PC-3 (cell line): ENCODE measurements at regions not wholly inside any gene's neighbourhood (a gene's known extent, or its start where the extent isn't known, plus 50 kb on each side); places are given as distances from the start of the nearest gene placed in this dataset.

Source experiments
- ATAC-seq: fragments of 200-7000 bp; cut with Tn5 transposase; 2 replicates; pipeline ENCODE4 v1.9.1; 2020; ENCODE audit warnings: mild to moderate bottlenecking, moderate library complexity
- BruUV-seq: library from RNA; stranded (reverse); fragments of 400-500 nt; replicated peaks from 2 replicates; lab custom pipeline; 2021; lab: Mats Ljungman, UMichigan
- CTCF ChIA-PET: fragments of 300-600 bp; sonication (Branson Sonifier 250); formaldehyde crosslinking; loops from one replicate; lab custom pipeline; 2022; ENCODE audit warnings: antibody characterized with exemption; lab: Charles Lee
- POLR2A ChIA-PET: fragments of 300-600 bp; sonication (Branson Sonifier 250); formaldehyde crosslinking; loops from one replicate; lab custom pipeline; 2022; ENCODE audit warnings: antibody characterized with exemption; ENCODE audit not compliant: unreplicated experiment; lab: Charles Lee
- DNase-seq: peaks from one replicate; pipeline ENCODE4 v3.0.0-alpha.2; 2015
- H2AFZ ChIP-seq: fragments of 300-600 bp; sonication (generic); 2 replicates; pipeline ENCODE4 v1.6.0; 2016; ENCODE audit warnings: antibody characterized with exemption, low read length
- H3F3A ChIP-seq: fragments of 300-600 bp; sonication (generic); one replicate; pipeline ENCODE4 v1.6.0; 2017; ENCODE audit warnings: antibody characterized with exemption, low read length, control low read depth, mild to moderate bottlenecking; ENCODE audit not compliant: unreplicated experiment
- H3K27ac ChIP-seq: fragments of 300-600 bp; sonication (generic); 2 replicates; pipeline ENCODE4 v1.5.1; 2016; ENCODE audit warnings: mild to moderate bottlenecking, low read length
- H3K27me3 ChIP-seq: fragments of 300-600 bp; sonication (generic); 2 replicates; pipeline ENCODE4 v1.6.1; 2016; ENCODE audit warnings: low read length, mixed read lengths
- H3K36me3 ChIP-seq: fragments of 300-600 bp; sonication (generic); 2 replicates; pipeline ENCODE4 v1.6.1; 2016; ENCODE audit warnings: low read depth, mixed run types, low read length, mixed read lengths
- H3K4me1 ChIP-seq: fragments of 300-600 bp; sonication (generic); 2 replicates; pipeline ENCODE4 v1.5.1; 2016; ENCODE audit warnings: low read length; ENCODE audit not compliant: insufficient read depth
- H3K4me2 ChIP-seq: fragments of 300-600 bp; sonication (generic); 2 replicates; pipeline ENCODE4 v1.6.0; 2016; ENCODE audit warnings: low read length
- H3K4me3 ChIP-seq: fragments of 300-600 bp; sonication (generic); 2 replicates; pipeline ENCODE4 v1.5.1; 2016; ENCODE audit warnings: mild to moderate bottlenecking, low read length, mixed read lengths
- H3K79me2 ChIP-seq: fragments of 300-600 bp; sonication (generic); 2 replicates; pipeline ENCODE4 v1.6.1; 2017; ENCODE audit warnings: low read length, mixed read lengths
- H3K9ac ChIP-seq: fragments of 300-600 bp; sonication (generic); 2 replicates; pipeline ENCODE4 v1.6.0; 2016; ENCODE audit warnings: mild to moderate bottlenecking, low read length
- H3K9me2 ChIP-seq: fragments of 300-600 bp; sonication (generic); replicated peaks from 2 replicates; pipeline ENCODE4 v1.6.1; 2016; ENCODE audit warnings: mixed run types, low read length, mixed read lengths
- H3K9me3 ChIP-seq: fragments of 300-600 bp; sonication (generic); 2 replicates; pipeline ENCODE4 v1.6.1; 2016; ENCODE audit warnings: low read length, mixed read lengths
- H4K20me1 ChIP-seq: fragments of 300-600 bp; sonication (generic); 2 replicates; pipeline ENCODE4 v1.6.1; 2016; ENCODE audit warnings: low read length, mixed read lengths
- CTCF ChIP-seq: fragments of 300-600 bp; sonication (generic); conservative IDR thresholded peaks from 2 replicates; pipeline ENCODE4 v1.5.1; 2017; ENCODE audit warnings: antibody characterized with exemption, low read depth, mild to moderate bottlenecking, low read length
- EZH2 ChIP-seq: fragments of 300-600 bp; sonication (generic); IDR thresholded peaks from one replicate; pipeline ENCODE4 v1.6.1; 2017; ENCODE audit warnings: antibody characterized with exemption, mild to moderate bottlenecking, low read length; ENCODE audit not compliant: unreplicated experiment
- EZH2phosphoT487 ChIP-seq: fragments of 300-600 bp; sonication (generic); IDR thresholded peaks from 2 replicates; pipeline ENCODE4 v1.6.1; 2018; ENCODE audit warnings: mild to moderate bottlenecking, antibody characterized with exemption, low read length, borderline replicate concordance
- intact Hi-C: fragments of 100-400 bp; cut with micrococcal nuclease; formaldehyde crosslinking; loops from 2 replicates; pipeline ENCODE4 v1.9.0; 2023

DNA sequence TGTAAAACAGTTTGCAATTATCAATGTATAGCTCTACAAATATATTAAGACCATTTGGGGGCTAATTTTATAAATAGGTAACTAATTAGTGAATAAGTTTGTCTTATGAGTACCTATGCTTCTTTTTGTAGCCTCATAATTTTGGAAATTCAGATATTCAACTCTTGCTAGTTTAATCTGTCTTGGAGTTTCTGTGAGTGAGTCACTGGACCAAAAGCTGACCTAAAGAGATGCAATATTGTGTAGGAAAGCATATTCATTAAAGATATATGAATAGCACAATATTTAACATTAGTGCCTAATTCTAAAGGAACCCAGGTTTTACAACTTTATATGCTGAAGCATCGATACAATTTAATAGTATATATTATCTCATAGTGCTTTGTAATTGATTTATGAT is 161.3 kb upstream of the PCDH18 start:
- Histone ChIP-seq H3K4me1 (no peaks in the 10 kb centered on the region), H3K9ac (no peak overlapping the region), H3F3A (no peaks in the 10 kb centered on the region), H3K9me2 (no peaks in the 10 kb centered on the region), H3K79me2 (no peaks in the 10 kb centered on the region), H3K36me3 (no peaks in the 10 kb centered on the region), H3K27me3 (no peaks in the 10 kb centered on the region), H3K27ac (no peak overlapping the region), H2AFZ (no peak overlapping the region), H3K4me2 (no peak overlapping the region), H3K4me3 (no peak overlapping the region), H3K9me3 (no peaks in the 10 kb centered on the region), H4K20me1 (no peaks in the 10 kb centered on the region)
- DNase-seq = no peak
- POLR2A ChIA-PET = no interaction called here
- no peak for ATAC-seq
- BruUV-seq = no TSS peak
- intact Hi-C loops = no loop called here
- TF ChIP-seq EZH2phosphoT487 (no peak), CTCF (no peak), EZH2 (no peak)
- CTCF ChIA-PET = no interaction called here

DNA sequence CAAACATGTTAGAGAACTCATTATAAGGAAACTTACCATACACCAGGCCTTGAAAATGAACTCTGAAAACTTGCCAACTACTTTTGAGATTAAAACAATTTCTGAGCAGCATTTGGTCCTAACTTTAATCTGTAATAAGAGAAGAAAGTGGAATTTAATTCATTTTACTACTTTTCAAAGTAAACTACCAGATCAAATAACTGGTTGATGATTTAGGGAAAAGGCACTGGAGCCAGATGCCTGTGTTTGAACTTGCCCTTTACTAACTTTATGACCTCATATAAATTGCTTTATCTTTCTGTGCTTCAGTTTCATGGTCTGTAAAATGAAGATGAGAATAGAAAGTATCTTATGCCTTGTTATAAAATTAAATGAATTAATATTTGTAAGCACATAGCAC is 159.9 kb upstream of the PCDH18 start:
- CTCF ChIA-PET = no interaction called here
- intact Hi-C loops = no loop called here
- TF ChIP-seq CTCF (no peak), EZH2 (no peak), EZH2phosphoT487 (no peak)
- POLR2A ChIA-PET = no interaction called here
- H3K79me2 ChIP-seq = no peaks in the 10 kb centered on the region
- no peak overlapping the region for H3K9ac ChIP-seq
- DNase-seq (no peak), ATAC-seq (no peak)
- no peak overlapping the region for H3K4me3 ChIP-seq
- H3K9me3 ChIP-seq = no peaks in the 10 kb centered on the region
- H3K36me3 ChIP-seq = no peaks in the 10 kb centered on the region
- no TSS peak for BruUV-seq
- H3F3A ChIP-seq = no peaks in the 10 kb centered on the region
- H4K20me1 ChIP-seq = no peaks in the 10 kb centered on the region
- H2AFZ ChIP-seq = no peak overlapping the region
- no peaks in the 10 kb centered on the region for H3K4me1 ChIP-seq
- no peak overlapping the region for H3K4me2 ChIP-seq
- no peaks in the 10 kb centered on the region for H3K27me3 ChIP-seq
- H3K9me2 ChIP-seq = no peaks in the 10 kb centered on the region
- H3K27ac ChIP-seq = no peak overlapping the region

- Histone ChIP-seq H3K9ac (no peak overlapping the region), H3K9me3 (no peaks in the 10 kb centered on the region), H3K4me3 (no peak overlapping the region), H3K27me3 (no peaks in the 10 kb centered on the region), H3K79me2 (no peaks in the 10 kb centered on the region), H2AFZ (no peak overlapping the region), H3K4me1 (no peaks in the 10 kb centered on the region), H3K27ac (no peak overlapping the region), H3K4me2 (no peak overlapping the region), H3F3A (no peaks in the 10 kb centered on the region), H3K9me2 (no peaks in the 10 kb centered on the region), H4K20me1 (no peaks in the 10 kb centered on the region), H3K36me3 (no peaks in the 10 kb centered on the region)
- ChIA-PET CTCF (no interaction called here), POLR2A (no interaction called here)
- no TSS peak for BruUV-seq
- intact Hi-C loops = no loop called here
- TF ChIP-seq EZH2 (no peak), CTCF (no peak), EZH2phosphoT487 (no peak)
- DNase-seq = no peak
- ATAC-seq = no peak
Measured at GRCh38 chr4:137688651-137689050, 156.4 kb upstream of the PCDH18 start.
